HG03095 (cell line): ENCODE measurements at regions not wholly inside any gene's neighbourhood (a gene's known extent, or its start where the extent isn't known, plus 50 kb on each side); places are given as distances from the start of the nearest gene placed in this dataset.

Experiments
- ATAC-seq: cut with Tn5 transposase; IDR thresholded peaks from one replicate; pipeline ENCODE4 v1.9.1; 2021; ENCODE audit warnings: moderate library complexity; ENCODE audit not compliant: unreplicated experiment

DNA sequence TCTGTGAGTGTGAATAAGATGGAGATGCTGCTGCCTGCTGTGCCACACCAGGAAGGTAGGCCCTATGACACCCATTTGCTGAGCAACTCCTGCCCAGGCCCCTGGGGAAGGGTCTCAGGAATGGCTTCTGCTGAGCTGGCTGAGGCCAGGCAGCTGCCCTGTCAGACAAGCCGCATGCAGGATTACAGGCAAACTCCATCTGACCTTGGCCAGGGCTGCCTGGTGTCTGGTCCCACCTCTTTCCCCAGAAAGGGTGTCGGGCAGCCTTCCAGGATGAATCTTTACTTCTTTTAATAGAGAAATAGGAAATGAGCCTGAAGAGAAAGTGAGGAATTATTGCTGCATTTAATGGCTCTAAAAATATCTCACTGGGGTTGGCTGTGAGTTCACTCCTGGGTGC lies 182.5 kb downstream of the IRX5 start:
- no peak for ATAC-seq

GRCh38 chr16:55115506-55115905 lies 184.8 kb downstream of the IRX5 start:
- no peak for ATAC-seq

GRCh38 chr16:55116165-55116920 lies 185.7 kb downstream of the IRX5 start:
- ATAC-seq, result no peak

DNA sequence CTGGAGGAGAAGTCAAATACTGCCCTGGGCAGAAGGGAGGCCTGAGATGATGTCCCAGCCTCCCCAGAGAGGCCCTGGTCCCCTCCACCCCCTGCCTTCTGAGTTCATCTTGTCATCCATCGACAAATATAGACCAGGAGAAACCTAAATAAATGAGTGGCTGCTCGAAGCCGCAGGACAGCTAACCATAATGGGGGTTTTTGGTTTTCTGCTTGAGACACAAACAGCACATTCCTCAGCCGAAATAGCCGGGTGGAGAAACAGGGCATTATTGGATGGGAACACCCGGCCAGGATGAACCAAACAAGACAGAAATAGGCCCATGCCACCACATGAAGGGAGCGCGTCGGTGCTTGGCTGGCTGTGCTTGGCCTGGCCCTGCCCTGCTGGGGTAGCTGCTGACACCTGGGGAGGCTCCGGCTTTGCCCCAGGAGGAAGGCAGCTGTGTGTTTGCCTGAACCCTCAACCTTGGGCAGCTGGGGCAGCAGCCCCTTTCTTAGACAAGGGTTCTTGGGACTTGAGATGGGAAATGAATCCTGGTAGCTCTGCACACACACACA lies 188.1 kb downstream of the IRX5 start:
- ATAC-seq, result no peak

GRCh38 chr16:55120408-55120807 lies 189.7 kb downstream of the IRX5 start:
- no peak for ATAC-seq

GRCh38 chr16:55120826-55121225 lies 190.2 kb downstream of the IRX5 start:
- ATAC-seq, result no peak

- ATAC-seq, result no peak
Observed at GRCh38 chr16:55123652-55124051, 193.0 kb downstream of the IRX5 start.

DNA sequence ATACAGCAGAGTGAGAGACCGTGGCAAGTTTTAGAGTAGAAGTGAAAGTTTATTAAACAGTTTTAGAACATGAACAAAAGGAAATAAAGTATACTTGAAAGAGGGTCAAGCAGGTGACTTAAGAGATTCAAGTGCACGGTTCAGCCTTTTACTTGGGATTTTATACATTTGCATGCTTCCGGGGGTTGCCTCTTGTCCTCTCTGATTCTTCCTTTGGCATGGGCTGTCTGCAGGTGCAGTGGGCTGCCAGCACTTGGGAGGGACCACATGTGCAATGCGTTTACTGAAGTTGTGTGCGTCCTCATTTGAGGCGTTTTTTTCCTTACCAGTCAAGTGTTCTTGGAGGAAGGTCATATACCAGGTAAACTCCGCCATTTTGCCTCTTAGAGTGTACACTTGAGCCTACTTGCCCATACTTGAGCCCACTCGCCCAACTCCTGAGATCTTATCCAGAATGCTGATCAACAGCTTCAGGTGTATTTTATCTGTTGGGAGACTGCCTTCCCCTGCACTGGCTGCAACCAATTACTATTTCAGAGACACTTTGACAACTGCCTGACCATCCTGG lies 195.2 kb downstream of the IRX5 start:
- no peak for ATAC-seq

- ATAC-seq, result no peak
Observed at GRCh38 chr16:55126456-55126855, 195.8 kb downstream of the IRX5 start.

DNA sequence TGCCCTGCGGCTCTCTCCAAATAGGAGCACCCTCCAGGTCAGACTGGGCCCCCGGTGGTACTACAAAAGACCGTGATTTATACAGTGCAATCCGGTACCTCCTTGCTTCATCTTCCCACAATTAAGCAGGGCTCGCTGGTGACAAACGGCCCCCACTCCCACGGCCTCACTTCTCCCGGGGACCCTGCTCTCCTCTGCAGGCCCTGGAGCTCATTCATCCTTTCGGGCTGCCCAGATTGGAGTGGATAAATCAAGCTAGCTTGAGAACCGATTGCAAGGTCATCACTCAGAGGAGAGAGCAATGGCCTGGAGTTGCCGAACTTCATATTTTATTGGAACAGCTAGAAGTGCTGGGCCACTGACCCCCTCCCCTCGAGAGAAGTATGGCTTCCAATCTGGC lies 193.5 kb upstream of the IRX6 start:
- ATAC-seq, result no peak

- no peak for ATAC-seq
Observed at GRCh38 chr16:55130911-55131310, 193.1 kb upstream of the IRX6 start.

DNA sequence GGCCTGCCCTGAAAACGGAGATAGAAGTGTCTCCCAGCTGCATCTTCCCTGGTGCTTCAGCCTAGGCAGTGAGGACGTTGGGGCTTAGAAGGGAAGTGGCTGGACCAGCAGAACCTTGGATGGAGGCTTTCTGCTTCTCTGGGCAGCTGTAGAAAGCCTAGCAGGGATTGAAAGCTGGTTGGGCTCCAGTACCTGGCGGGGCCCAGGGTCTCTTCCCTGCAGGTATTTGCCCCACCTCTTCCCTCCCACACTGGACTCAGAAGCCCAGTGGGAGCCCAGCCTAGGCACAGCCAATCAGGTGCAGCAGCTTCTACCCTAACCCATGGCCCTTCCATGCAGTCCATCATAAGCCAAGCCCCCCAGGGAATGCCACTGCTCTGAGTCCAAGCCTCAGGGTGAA lies 190.3 kb upstream of the IRX6 start:
- ATAC-seq, result no peak

- ATAC-seq, result no peak
Observed at GRCh38 chr16:55136356-55137150, 187.4 kb upstream of the IRX6 start.

DNA sequence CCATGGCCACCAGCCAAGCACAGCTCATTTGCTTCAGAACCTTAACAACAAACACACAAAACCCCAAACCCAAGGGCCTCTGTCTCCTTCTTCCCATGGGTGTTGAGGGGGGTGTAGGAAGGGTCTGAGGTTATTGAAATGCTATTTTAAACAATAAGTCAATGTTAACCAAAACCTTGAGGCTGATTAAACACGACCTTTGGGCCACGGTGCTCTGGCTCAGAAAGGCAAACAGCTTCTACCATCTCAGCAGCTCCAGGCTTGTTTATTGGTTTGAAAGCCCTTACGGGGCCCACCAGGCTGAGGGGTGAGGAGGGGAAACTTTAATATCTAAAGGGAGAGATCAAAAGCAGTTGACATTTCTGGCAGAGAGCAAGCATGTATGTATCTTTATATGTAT lies 185.7 kb upstream of the IRX6 start:
- ATAC-seq, result no peak

DNA sequence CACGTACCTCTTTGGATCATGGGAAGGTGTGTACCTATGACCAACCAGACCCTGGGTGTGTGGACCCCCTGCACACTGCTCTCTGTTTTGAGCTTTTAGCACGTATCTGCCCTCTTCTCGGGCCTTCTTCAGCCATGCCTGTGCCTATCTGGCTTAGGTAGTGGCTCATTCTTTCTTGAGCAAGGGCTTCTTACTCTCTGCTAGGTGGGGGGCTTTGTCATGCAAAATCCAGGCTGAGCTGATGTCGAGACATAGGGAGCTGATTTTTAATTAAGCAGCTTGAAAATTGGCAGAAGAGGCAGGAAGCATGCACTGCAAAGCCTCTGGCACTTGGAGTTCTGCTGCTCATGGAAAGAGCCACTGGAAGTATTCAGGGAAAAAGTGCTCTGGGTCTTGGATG lies 181.6 kb upstream of the IRX6 start:
- ATAC-seq, result no peak

- no peak for ATAC-seq
Observed at GRCh38 chr16:55144651-55145050, 179.4 kb upstream of the IRX6 start.

- ATAC-seq, result no peak
Observed at GRCh38 chr16:55145771-55146603, 178.0 kb upstream of the IRX6 start.

DNA sequence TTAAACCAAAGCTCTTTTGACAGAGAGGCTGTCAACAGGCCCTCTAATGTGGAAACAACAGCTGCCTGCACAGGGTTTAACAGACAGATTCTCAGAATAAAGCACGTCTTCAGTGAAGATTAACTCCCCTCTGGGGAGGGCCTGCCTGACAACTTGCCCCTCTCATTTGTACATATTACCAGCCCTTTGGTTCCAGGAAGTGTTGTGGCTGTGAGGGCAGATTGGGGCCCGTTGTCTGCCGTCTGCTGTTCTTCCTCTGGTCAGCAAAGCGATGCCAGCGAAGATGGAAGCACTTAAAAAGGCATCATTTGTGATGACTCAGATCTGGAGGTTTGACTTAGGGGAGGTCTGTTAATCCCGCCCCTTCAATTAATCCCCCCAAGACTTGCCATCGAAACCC lies 177.0 kb upstream of the IRX6 start:
- no peak for ATAC-seq

- no peak for ATAC-seq
Observed at GRCh38 chr16:55147396-55147795, 176.6 kb upstream of the IRX6 start.

DNA sequence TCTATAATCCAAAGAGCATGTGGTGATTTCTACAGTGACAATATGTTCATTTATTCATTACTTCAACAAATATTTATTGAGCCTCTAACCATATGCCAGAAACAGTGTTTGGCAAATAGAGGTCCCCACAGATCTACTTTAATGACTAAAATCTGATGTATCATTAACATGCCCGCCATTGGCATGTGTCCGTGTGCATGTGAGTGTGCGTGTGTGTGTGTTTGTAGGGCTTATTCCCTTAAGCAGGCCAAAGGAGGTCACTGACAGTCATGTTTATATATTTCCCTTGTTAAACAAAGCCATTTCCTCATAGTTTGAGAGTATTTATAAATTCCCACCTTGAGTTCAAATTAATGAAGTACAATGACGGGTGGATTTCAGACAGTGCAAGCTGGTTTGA lies 174.4 kb upstream of the IRX6 start:
- ATAC-seq, result no peak
